Right atrium auricular region (tissue), 2 donors: ENCODE measurements at regions not wholly inside any gene's neighbourhood (a gene's known extent, or its start where the extent isn't known, plus 50 kb on each side); places are given as distances from the start of the nearest gene placed in this dataset.

ENCODE experiments used
- DNase-seq: peaks from one replicate; pipeline ENCODE4 v3.0.0-alpha.2; 2019; ENCODE audit warnings: low spot score
- H3K27ac ChIP-seq, 2 donors: fragments of 200-600 bp; sonication (generic); 1 replicate in 1 of 2; 2 replicates in 1 of 2; pipeline ENCODE4 v1.5.1; 2016 to 2019
- H3K27me3 ChIP-seq, 2 donors: fragments of 200-600 bp; sonication (generic); one replicate each; pipeline versions ENCODE4 v1.5.1 to v1.6.0; 2017 to 2019
- H3K36me3 ChIP-seq: fragments of 200-600 bp; sonication (generic); one replicate; pipeline ENCODE4 v1.5.1; 2016
- H3K4me1 ChIP-seq, 2 donors: fragments of 200-600 bp; sonication (generic); one replicate each; pipeline versions ENCODE4 v1.5.1 to v1.6.0; 2017 to 2019
- H3K4me3 ChIP-seq, 2 donors: fragments of 200-600 bp; sonication (generic); 1 replicate in 1 of 2; 2 replicates in 1 of 2; pipeline ENCODE4 v1.5.1; 2017 to 2019; ENCODE audit warnings: mild to moderate bottlenecking in 1 of 2, moderate library complexity in 1 of 2
- H3K9me3 ChIP-seq, 2 donors: fragments of 200-600 bp; sonication (generic); one replicate each; pipeline ENCODE4 v1.5.1; 2019
- TF ChIP-seq, protein P1 (sequence below), 2 donors: fragments of 200-600 bp; sonication (generic); IDR thresholded peaks; one replicate each; pipeline ENCODE4 v1.5.1; 2019; ENCODE audit warnings: antibody characterized with exemption in 2 of 2

DNA sequence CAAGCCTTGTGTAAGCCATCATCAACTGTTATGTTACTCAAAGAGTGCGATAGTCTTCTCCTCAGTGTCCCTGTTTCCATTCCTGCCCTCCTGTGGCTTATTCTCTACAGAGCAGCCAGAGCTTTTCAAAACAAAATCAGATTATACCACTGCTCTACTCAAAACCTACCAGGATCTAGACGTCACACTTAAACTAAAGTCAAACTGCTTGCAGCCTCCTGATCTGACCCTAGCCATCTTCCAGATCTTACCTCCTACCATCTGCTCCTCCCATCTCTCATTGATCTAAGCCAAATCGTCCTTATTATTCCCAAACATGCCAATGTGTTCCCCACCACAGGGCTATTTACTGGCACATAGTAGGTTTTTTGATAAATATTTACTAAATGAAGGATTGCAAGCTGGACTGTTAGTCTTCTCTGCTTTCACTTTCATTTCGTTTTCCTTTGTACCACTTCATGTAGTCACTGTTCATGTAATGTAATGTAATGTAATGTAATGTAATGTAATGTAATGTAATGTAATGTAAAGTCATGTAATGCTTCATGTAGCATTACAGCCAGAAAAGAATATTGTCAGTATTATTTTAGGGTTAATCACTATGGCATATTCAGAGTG lies 116.1 kb downstream of the GPR37 start:
- H3K9me3 ChIP-seq, result no peaks in the 10 kb centered on the region
- H3K4me3 ChIP-seq, result no peak overlapping the region
- no peaks in the 10 kb centered on the region for H3K27me3 ChIP-seq
- TF ChIP-seq, protein P1, sequence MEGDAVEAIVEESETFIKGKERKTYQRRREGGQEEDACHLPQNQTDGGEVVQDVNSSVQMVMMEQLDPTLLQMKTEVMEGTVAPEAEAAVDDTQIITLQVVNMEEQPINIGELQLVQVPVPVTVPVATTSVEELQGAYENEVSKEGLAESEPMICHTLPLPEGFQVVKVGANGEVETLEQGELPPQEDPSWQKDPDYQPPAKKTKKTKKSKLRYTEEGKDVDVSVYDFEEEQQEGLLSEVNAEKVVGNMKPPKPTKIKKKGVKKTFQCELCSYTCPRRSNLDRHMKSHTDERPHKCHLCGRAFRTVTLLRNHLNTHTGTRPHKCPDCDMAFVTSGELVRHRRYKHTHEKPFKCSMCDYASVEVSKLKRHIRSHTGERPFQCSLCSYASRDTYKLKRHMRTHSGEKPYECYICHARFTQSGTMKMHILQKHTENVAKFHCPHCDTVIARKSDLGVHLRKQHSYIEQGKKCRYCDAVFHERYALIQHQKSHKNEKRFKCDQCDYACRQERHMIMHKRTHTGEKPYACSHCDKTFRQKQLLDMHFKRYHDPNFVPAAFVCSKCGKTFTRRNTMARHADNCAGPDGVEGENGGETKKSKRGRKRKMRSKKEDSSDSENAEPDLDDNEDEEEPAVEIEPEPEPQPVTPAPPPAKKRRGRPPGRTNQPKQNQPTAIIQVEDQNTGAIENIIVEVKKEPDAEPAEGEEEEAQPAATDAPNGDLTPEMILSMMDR (IDR thresholded peaks at IDR 0.05), result no peak
- DNase-seq, result no peak
- no peaks in the 10 kb centered on the region for H3K4me1 ChIP-seq
- no peak overlapping the region for H3K27ac ChIP-seq
- H3K36me3 ChIP-seq, result no peaks in the 10 kb centered on the region

DNA sequence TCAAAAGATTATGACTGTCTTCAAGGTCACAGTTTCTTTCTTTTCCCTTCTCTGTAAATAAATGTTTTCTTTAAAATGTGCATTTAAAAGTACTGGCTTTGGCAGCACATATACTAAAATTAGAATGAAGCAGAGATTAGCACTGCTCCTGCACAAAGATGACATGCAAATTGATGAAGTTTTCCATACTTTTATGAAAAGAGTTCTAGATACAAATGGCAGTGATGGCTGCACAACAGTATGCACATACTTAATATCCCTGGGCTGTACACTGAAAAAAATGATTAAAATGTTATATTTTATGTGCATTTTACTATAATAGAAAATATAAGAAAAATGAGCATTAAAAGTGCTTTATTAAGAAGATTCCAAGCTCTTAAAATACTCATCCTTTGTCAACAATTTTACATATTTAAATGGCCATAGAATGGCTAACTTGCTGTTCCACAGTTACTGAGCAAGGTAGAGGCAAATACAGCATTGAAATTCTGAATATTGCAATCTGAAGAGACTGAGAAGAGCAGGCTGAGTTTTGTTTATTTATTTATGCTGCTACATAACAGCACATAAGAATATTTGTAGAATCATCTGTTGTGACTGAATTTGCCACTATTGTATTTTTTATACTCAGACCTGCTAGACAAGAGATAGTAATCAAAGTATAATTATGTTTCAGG lies 117.8 kb downstream of the GPR37 start:
- TF ChIP-seq, protein P1 (IDR thresholded peaks at IDR 0.05), result no peak
- H3K27me3 ChIP-seq, result no peaks in the 10 kb centered on the region
- no peaks in the 10 kb centered on the region for H3K36me3 ChIP-seq
- no peaks in the 10 kb centered on the region for H3K9me3 ChIP-seq
- H3K4me1 ChIP-seq, result no peaks in the 10 kb centered on the region
- no peak overlapping the region for H3K27ac ChIP-seq
- H3K4me3 ChIP-seq, result no peak overlapping the region
- DNase-seq, result no peak

DNA sequence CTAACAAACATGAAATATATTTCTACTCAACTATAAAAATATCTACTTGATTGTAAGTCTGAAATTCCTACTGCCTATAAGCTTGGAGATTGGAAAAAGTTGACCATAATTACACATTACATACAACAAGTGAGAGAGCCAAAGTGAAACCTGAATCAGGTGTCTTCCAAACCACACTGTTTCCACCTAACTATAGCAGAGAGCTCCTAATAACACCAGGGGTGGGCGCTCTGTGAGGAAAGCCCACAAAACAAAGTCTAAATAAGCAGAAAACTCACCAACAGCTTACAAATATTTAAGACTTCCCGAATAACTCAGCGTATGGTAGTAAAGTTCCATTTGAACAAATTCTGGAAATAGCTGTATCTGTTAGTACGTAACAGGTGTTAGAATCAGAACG lies 119.9 kb downstream of the GPR37 start:
- Histone ChIP-seq H3K27me3 (no peaks in the 10 kb centered on the region), H3K4me3 (no peak overlapping the region), H3K9me3 (no peaks in the 10 kb centered on the region), H3K36me3 (no peaks in the 10 kb centered on the region), H3K4me1 (no peaks in the 10 kb centered on the region), H3K27ac (no peak overlapping the region)
- DNase-seq, result no peak
- TF ChIP-seq, protein P1 (IDR thresholded peaks at IDR 0.05), result no peak

DNA sequence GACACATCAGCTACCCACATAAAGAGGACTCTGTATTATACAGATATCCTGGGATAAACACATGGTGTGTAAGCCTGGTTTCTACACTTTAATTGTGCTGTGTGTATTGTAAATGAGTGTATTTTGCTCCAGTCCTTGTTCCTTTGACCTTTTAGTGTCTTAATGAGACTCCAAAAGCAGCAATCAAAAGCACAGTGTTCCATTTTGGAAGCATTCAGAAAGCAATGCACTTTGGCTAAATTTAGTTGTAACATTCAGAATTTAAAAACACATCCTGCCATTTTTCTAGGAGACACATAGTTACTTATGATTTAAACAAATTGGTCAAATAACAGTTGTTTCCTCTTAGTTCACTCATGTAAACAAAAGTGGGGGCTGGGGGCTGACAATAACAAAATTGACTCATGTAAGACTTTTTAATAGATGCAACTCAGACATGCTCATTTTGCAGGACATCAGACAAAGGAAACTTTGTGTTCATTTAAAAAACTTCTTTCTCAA lies 122.2 kb downstream of the GPR37 start:
- Histone ChIP-seq H3K4me1 (no peaks in the 10 kb centered on the region), H3K36me3 (no peaks in the 10 kb centered on the region), H3K27ac (no peak overlapping the region), H3K4me3 (no peak overlapping the region), H3K27me3 (no peaks in the 10 kb centered on the region), H3K9me3 (no peaks in the 10 kb centered on the region)
- DNase-seq, result no peak
- TF ChIP-seq, protein P1 (IDR thresholded peaks at IDR 0.05), result no peak

GRCh38 chr7:124635416-124635815 lies 130.2 kb downstream of the GPR37 start:
- no peaks in the 10 kb centered on the region for H3K27me3 ChIP-seq
- no peak for DNase-seq
- no peak overlapping the region for H3K27ac ChIP-seq
- TF ChIP-seq, protein P1 (IDR thresholded peaks at IDR 0.05), result no peak
- H3K9me3 ChIP-seq, result no peaks in the 10 kb centered on the region
- H3K4me3 ChIP-seq, result no peak overlapping the region
- no peaks in the 10 kb centered on the region for H3K4me1 ChIP-seq
- no peaks in the 10 kb centered on the region for H3K36me3 ChIP-seq
